ENCODE measurements at regions not wholly inside any gene's neighbourhood (a gene's known extent, or its start where the extent isn't known, plus 50 kb on each side); places are given as distances from the start of the nearest gene placed in this dataset.

DNA sequence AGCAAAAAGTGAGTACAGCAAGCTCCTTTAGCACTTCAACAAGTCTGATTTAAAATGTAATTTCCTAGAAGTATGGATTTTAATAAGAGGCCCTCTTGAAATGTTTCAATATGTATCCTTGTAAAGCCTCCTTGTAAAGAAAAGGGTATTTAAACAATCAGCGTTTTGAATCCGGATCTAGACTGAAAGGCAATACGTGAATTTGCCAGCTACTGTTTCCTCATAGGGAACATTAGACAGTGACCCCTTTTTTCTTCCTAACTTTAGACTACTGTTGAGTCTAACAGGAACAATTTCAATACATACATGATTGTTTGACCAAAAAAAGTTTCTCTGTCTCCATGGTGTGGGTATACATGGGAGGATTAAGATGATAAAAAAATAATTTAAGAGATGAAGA lies 395.0 kb downstream of the TFAP2A start:
- TF ChIP-seq, protein P1, sequence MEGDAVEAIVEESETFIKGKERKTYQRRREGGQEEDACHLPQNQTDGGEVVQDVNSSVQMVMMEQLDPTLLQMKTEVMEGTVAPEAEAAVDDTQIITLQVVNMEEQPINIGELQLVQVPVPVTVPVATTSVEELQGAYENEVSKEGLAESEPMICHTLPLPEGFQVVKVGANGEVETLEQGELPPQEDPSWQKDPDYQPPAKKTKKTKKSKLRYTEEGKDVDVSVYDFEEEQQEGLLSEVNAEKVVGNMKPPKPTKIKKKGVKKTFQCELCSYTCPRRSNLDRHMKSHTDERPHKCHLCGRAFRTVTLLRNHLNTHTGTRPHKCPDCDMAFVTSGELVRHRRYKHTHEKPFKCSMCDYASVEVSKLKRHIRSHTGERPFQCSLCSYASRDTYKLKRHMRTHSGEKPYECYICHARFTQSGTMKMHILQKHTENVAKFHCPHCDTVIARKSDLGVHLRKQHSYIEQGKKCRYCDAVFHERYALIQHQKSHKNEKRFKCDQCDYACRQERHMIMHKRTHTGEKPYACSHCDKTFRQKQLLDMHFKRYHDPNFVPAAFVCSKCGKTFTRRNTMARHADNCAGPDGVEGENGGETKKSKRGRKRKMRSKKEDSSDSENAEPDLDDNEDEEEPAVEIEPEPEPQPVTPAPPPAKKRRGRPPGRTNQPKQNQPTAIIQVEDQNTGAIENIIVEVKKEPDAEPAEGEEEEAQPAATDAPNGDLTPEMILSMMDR (IDR thresholded peaks at IDR 0.05), result no peak
- no peak for TF ChIP-seq POLR2A (IDR thresholded peaks at IDR 0.05)

All from uterus (tissue), 2 donors.